ENCODE measurements at regions not wholly inside any gene's neighbourhood (a gene's known extent, or its start where the extent isn't known, plus 50 kb on each side); places are given as distances from the start of the nearest gene placed in this dataset.

DNA sequence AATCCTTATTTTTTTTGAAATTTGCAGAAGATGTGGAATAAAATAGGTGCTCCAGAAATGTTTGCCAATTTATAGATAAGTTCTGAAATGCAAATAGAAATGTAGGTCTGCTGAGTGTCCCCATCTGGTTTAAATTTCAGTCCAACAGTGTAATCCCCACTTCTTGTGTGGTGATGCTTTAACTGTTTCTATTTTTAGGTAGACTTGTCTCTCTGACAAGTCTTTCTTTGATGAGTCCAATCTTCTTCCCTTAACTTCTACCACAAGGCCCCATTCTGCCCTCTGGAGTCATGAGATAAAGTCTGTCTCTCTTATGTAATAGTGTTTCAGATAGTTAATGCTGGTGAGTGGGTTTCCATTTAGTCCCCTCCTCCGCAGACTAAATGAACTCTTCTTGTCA is 390.4 kb downstream of the RFC3 start:
- dilution Hi-C loops (cut with MboI; ENCODE audit: extremely low pct_ligation_motif_present, low sequenced_read_pairs) = no loop called here
- H4K20me1 ChIP-seq (replicated peaks; ENCODE audit: control insufficient read depth, extremely low read depth, insufficient read depth, low read length) = no peaks in the 10 kb centered on the region
- no peak overlapping the region for H3K4me2 ChIP-seq (ENCODE audit: insufficient read depth, low read length)
- ChIA-PET CTCF (no interaction called here), POLR2A (no interaction called here)
- no peaks in the 10 kb centered on the region for H3K9me3 ChIP-seq (replicated peaks; ENCODE audit: control insufficient read depth, insufficient read depth, low read length)
- H3K9ac ChIP-seq (replicated peaks; ENCODE audit: extremely low read depth, insufficient read depth, low read length) = no peak overlapping the region
- TF ChIP-seq FOS (IDR thresholded peaks at IDR 0.05; ENCODE audit: borderline replicate concordance, insufficient read depth, low read length) = no peak
- H3K4me1 ChIP-seq (ENCODE audit: control insufficient read depth, extremely low read depth, insufficient read depth, low read length) = peaks cover 2% of the 10 kb centered on the region
- intact Hi-C loops (cut with micrococcal nuclease) = no loop called here
- no peak overlapping the region for H3K27ac ChIP-seq (ENCODE audit: insufficient read depth, low read depth, low read length)
- no peak overlapping the region for H3K4me3 ChIP-seq (replicated peaks in 1 of 3; ENCODE audit: insufficient read depth in 1 of 3, low read depth in 1 of 3, low read length in 3 of 3)
- BruUV-seq (replicated peaks) = no TSS peak
- FAIRE-seq (no peak), DNase-seq (ENCODE audit: low read depth, low spot score) (no peak)
- no peaks in the 10 kb centered on the region for H3K79me2 ChIP-seq (ENCODE audit: control insufficient read depth, insufficient read depth, low read length)
- H3K27me3 ChIP-seq (ENCODE audit: control insufficient read depth in 2 of 2, insufficient read depth in 2 of 2, low read length in 2 of 2) = no peaks in the 10 kb centered on the region
- H2AFZ ChIP-seq (ENCODE audit: low read depth, low read length) = no peak overlapping the region
- H3K9me1 ChIP-seq (replicated peaks; ENCODE audit: control insufficient read depth, extremely low read depth, insufficient read depth, low read length) = no peaks in the 10 kb centered on the region
- no peaks in the 10 kb centered on the region for H3K36me3 ChIP-seq (ENCODE audit: control insufficient read depth in 2 of 2, extremely low read depth in 1 of 2, insufficient read depth in 2 of 2, low read length in 2 of 2)

DNA sequence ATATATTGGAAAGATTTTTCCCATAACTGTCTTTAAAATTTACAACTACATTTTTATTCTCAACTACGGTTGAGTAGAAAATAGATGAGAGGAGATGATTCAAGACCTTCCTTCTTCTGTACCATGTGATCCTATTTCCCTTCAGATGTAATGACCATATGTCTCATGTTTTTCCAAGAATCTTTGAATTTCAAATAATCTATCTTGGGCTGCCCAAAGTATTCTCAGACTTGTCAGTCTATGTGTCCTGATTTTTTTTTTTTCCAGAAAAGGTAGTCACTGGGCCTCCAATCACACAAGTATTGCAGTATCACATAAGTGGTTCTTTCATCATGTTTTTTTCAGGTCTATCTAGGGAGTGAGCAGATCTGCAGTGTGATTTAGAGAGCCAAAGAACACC is 392.4 kb downstream of the RFC3 start:
- Histone ChIP-seq H3K36me3 (ENCODE audit: control insufficient read depth in 2 of 2, extremely low read depth in 1 of 2, insufficient read depth in 2 of 2, low read length in 2 of 2) (no peaks in the 10 kb centered on the region), H3K4me1 (ENCODE audit: control insufficient read depth, extremely low read depth, insufficient read depth, low read length) (peaks cover 2% of the 10 kb centered on the region), H3K9me1 (replicated peaks; ENCODE audit: control insufficient read depth, extremely low read depth, insufficient read depth, low read length) (no peaks in the 10 kb centered on the region), H3K4me3 (replicated peaks in 1 of 3; ENCODE audit: insufficient read depth in 1 of 3, low read depth in 1 of 3, low read length in 3 of 3) (no peak overlapping the region), H3K27ac (ENCODE audit: insufficient read depth, low read depth, low read length) (no peak overlapping the region), H3K79me2 (ENCODE audit: control insufficient read depth, insufficient read depth, low read length) (no peaks in the 10 kb centered on the region), H3K9ac (replicated peaks; ENCODE audit: extremely low read depth, insufficient read depth, low read length) (no peak overlapping the region), H3K4me2 (ENCODE audit: insufficient read depth, low read length) (no peak overlapping the region), H3K27me3 (ENCODE audit: control insufficient read depth in 2 of 2, insufficient read depth in 2 of 2, low read length in 2 of 2) (no peaks in the 10 kb centered on the region), H2AFZ (ENCODE audit: low read depth, low read length) (no peak overlapping the region), H4K20me1 (replicated peaks; ENCODE audit: control insufficient read depth, extremely low read depth, insufficient read depth, low read length) (no peaks in the 10 kb centered on the region), H3K9me3 (replicated peaks; ENCODE audit: control insufficient read depth, insufficient read depth, low read length) (no peaks in the 10 kb centered on the region)
- dilution Hi-C loops (cut with MboI; ENCODE audit: extremely low pct_ligation_motif_present, low sequenced_read_pairs) = no loop called here
- intact Hi-C loops (cut with micrococcal nuclease) = no loop called here
- no peak for DNase-seq (ENCODE audit: low read depth, low spot score)
- ChIA-PET POLR2A (no interaction called here), CTCF (no interaction called here)
- TF ChIP-seq MAX (IDR thresholded peaks at IDR 0.05; ENCODE audit: insufficient read depth, insufficient read length) (no peak), FOS (IDR thresholded peaks at IDR 0.05; ENCODE audit: borderline replicate concordance, insufficient read depth, low read length) (no peak), MYC (IDR thresholded peaks at IDR 0.05; ENCODE audit: low read depth, low read length) (no peak), GATA2 (IDR thresholded peaks at IDR 0.05; ENCODE audit: insufficient read depth, insufficient read length, low read depth, low read length) (no peak), POLR2AphosphoS5 (IDR thresholded peaks at IDR 0.05; ENCODE audit: insufficient read depth, low read depth, low read length) (no peak), POLR2A (IDR thresholded peaks at IDR 0.05; ENCODE audit: low read depth, low read length) (no peak), EZH2 (IDR thresholded peaks at IDR 0.05; ENCODE audit: borderline replicate concordance, low read depth, low read length, severe bottlenecking) (no peak), JUN (IDR thresholded peaks at IDR 0.05; ENCODE audit: borderline replicate concordance, insufficient read depth, insufficient read length, low read depth) (no peak)
- TF ChIP-seq, protein P1, sequence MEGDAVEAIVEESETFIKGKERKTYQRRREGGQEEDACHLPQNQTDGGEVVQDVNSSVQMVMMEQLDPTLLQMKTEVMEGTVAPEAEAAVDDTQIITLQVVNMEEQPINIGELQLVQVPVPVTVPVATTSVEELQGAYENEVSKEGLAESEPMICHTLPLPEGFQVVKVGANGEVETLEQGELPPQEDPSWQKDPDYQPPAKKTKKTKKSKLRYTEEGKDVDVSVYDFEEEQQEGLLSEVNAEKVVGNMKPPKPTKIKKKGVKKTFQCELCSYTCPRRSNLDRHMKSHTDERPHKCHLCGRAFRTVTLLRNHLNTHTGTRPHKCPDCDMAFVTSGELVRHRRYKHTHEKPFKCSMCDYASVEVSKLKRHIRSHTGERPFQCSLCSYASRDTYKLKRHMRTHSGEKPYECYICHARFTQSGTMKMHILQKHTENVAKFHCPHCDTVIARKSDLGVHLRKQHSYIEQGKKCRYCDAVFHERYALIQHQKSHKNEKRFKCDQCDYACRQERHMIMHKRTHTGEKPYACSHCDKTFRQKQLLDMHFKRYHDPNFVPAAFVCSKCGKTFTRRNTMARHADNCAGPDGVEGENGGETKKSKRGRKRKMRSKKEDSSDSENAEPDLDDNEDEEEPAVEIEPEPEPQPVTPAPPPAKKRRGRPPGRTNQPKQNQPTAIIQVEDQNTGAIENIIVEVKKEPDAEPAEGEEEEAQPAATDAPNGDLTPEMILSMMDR (IDR thresholded peaks at IDR 0.05; ENCODE audit: extremely low read depth in 1 of 2, insufficient read depth in 1 of 2, low read depth in 1 of 2, low read length in 2 of 2) = no peak
- FAIRE-seq = no peak
- BruUV-seq (replicated peaks) = no TSS peak
